ENCODE measurements at regions not wholly inside any gene's neighbourhood (a gene's known extent, or its start where the extent isn't known, plus 50 kb on each side); places are given as distances from the start of the nearest gene placed in this dataset.

GRCh38 chr20:7415427-7415826 is 524.8 kb downstream of the HAO1 start:
- DNase-seq (ENCODE audit: low read depth in 1 of 2, low spot score in 1 of 2): no peak
- H3K4me2 ChIP-seq: no peak overlapping the region
- H3K4me1 ChIP-seq: no peaks in the 10 kb centered on the region
- H3K9me3 ChIP-seq: no peaks in the 10 kb centered on the region
- ATAC-seq: no peak
- POLR2A ChIA-PET: no interaction called here
- peak; percentile 36 for FAIRE-seq
- CTCF ChIA-PET: no interaction called here
- H3K4me3 ChIP-seq: no peak overlapping the region
- TF ChIP-seq, protein P1, sequence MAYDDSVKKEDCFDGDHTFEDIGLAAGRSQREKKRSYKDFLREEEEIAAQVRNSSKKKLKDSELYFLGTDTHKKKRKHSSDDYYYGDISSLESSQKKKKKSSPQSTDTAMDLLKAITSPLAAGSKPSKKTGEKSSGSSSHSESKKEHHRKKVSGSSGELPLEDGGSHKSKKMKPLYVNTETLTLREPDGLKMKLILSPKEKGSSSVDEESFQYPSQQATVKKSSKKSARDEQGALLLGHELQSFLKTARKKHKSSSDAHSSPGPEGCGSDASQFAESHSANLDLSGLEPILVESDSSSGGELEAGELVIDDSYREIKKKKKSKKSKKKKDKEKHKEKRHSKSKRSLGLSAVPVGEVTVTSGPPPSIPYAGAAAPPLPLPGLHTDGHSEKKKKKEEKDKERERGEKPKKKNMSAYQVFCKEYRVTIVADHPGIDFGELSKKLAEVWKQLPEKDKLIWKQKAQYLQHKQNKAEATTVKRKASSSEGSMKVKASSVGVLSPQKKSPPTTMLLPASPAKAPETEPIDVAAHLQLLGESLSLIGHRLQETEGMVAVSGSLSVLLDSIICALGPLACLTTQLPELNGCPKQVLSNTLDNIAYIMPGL (CRISPR knock-in tag; IDR thresholded peaks at IDR 0.05; ENCODE audit: borderline replicate concordance): no peak
- TF ChIP-seq MAX (IDR thresholded peaks at IDR 0.05) (no peak), BHLHE40 (IDR thresholded peaks at IDR 0.05; ENCODE audit: low read depth, low read length) (no peak), ELK1 (IDR thresholded peaks at IDR 0.05; ENCODE audit: low read depth, low read length) (no peak), REST (IDR thresholded peaks at IDR 0.05) (no peak)
- H3K27ac ChIP-seq: no peak overlapping the region

- no peaks in the 10 kb centered on the region for H3K4me1 ChIP-seq
- FAIRE-seq: no peak
- ChIA-PET POLR2A (no interaction called here), CTCF (interaction anchor here (1.2 kb wide), 1 partner anchor 442 kb away, joined by 3 read pairs; no protein-coding TSS in a partner anchor)
- no peak for DNase-seq (ENCODE audit: low read depth in 1 of 2, low spot score in 1 of 2)
- H3K9me3 ChIP-seq: no peaks in the 10 kb centered on the region
- H3K27ac ChIP-seq: no peak overlapping the region
- no peak overlapping the region for H3K4me2 ChIP-seq
- TF ChIP-seq MAFK (IDR thresholded peaks at IDR 0.05; ENCODE audit: partially characterized antibody): peak; percentile 97
- TF ChIP-seq, protein P2, sequence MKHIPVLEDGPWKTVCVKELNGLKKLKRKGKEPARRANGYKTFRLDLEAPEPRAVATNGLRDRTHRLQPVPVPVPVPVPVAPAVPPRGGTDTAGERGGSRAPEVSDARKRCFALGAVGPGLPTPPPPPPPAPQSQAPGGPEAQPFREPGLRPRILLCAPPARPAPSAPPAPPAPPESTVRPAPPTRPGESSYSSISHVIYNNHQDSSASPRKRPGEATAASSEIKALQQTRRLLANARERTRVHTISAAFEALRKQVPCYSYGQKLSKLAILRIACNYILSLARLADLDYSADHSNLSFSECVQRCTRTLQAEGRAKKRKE (CRISPR knock-in tag; IDR thresholded peaks at IDR 0.05; ENCODE audit: low read depth): no peak
- ATAC-seq: no peak
- H3K4me3 ChIP-seq: no peak overlapping the region
Measured at GRCh38 chr20:7416382-7416781, 523.9 kb downstream of the HAO1 start.

DNA sequence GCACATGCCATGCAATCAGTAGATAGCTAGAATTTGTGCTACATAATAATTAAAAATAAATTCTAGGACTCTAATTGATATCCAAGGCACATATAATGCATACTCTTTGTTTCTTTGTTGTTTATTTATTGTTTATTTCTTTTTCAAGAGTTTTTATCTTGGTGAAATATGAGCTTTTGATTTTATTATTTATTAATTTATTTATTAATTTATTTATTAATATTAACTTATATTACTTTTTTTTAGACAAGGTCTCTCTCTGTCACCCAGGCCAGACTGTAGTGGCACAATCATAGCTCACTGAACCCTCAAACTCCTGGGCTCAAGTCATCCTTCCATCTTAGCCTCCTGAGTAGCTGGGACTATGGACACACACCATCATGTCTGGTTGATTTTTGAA is 519.9 kb downstream of the HAO1 start:
- no peak for FAIRE-seq
- H3K4me3 ChIP-seq: no peak overlapping the region

More for the DNA sequence above, 519.9 kb downstream of the HAO1 start:
- TF ChIP-seq BHLHE40 (IDR thresholded peaks at IDR 0.05; ENCODE audit: low read depth, low read length): no peak
- TF ChIP-seq MAFK (IDR thresholded peaks at IDR 0.05; ENCODE audit: partially characterized antibody): no peak
- no peak for TF ChIP-seq HOXA7 (CRISPR knock-in tag; IDR thresholded peaks at IDR 0.05)
- no peak for TF ChIP-seq ELK1 (IDR thresholded peaks at IDR 0.05; ENCODE audit: low read depth, low read length)
- no peak for TF ChIP-seq EP300 (IDR thresholded peaks at IDR 0.05)
- CTCF ChIA-PET: no interaction called here
- Histone ChIP-seq H3K27ac (no peak overlapping the region), H3K9me3 (no peaks in the 10 kb centered on the region), H3K4me1 (no peaks in the 10 kb centered on the region), H3K4me2 (no peak overlapping the region)
- DNase-seq (ENCODE audit: low read depth in 1 of 2, low spot score in 1 of 2): no peak
- POLR2A ChIA-PET: no interaction called here
- ATAC-seq: no peak

All from A549 (cell line).